HUES48 (cell line): ENCODE measurements at regions not wholly inside any gene's neighbourhood (a gene's known extent, or its start where the extent isn't known, plus 50 kb on each side); places are given as distances from the start of the nearest gene placed in this dataset.

Experiments used
- H3K27ac ChIP-seq: one replicate; pipeline ENCODE4 v1.7.0; 2013; ENCODE audit warnings: low read depth, low read length, inconsistent platforms
- H3K27me3 ChIP-seq: 2 replicates; pipeline ENCODE4 v1.6.1; 2013; ENCODE audit warnings: mild to moderate bottlenecking, low read length; ENCODE audit not compliant: control insufficient read depth, insufficient read depth
- H3K36me3 ChIP-seq: 2 replicates; pipeline ENCODE4 v1.6.1; 2013; ENCODE audit warnings: low read length; ENCODE audit not compliant: control insufficient read depth, insufficient read depth
- H3K4me1 ChIP-seq: 2 replicates; pipeline ENCODE4 v1.6.1; 2013; ENCODE audit warnings: mild to moderate bottlenecking, low read length; ENCODE audit not compliant: control insufficient read depth, insufficient read depth
- H3K4me3 ChIP-seq: 2 replicates; pipeline ENCODE4 v1.5.1; 2013; ENCODE audit warnings: mild to moderate bottlenecking, low read depth, low read length
- H3K9ac ChIP-seq: 2 replicates; pipeline ENCODE4 v1.6.1; 2013; ENCODE audit warnings: mild to moderate bottlenecking, low read depth, low read length, moderate library complexity
- H3K9me3 ChIP-seq: 2 replicates; pipeline ENCODE4 v1.6.1; 2013; ENCODE audit warnings: low read length; ENCODE audit not compliant: control insufficient read depth, insufficient read depth

GRCh38 chr11:119802670-119803069 lies 73.7 kb upstream of the NECTIN1 start:
- no peaks in the 10 kb centered on the region for H3K9me3 ChIP-seq
- H3K9ac ChIP-seq, result no peak overlapping the region
- peaks cover 25% of the 10 kb centered on the region for H3K27me3 ChIP-seq
- H3K4me3 ChIP-seq, result no peak overlapping the region
- H3K36me3 ChIP-seq, result no peaks in the 10 kb centered on the region
- H3K4me1 ChIP-seq, result peaks cover 3% of the 10 kb centered on the region
- no peak overlapping the region for H3K27ac ChIP-seq

GRCh38 chr11:119800619-119801018 lies 71.6 kb upstream of the NECTIN1 start:
- Histone ChIP-seq H3K9me3 (no peaks in the 10 kb centered on the region), H3K4me3 (no peak overlapping the region), H3K4me1 (peaks cover 24% of the 10 kb centered on the region), H3K9ac (no peak overlapping the region), H3K27me3 (peaks cover 44% of the 10 kb centered on the region), H3K27ac (no peak overlapping the region), H3K36me3 (no peaks in the 10 kb centered on the region)

- Histone ChIP-seq H3K27ac (no peak overlapping the region), H3K4me1 (peaks cover 28% of the 10 kb centered on the region), H3K4me3 (no peak overlapping the region), H3K9me3 (no peaks in the 10 kb centered on the region), H3K9ac (no peak overlapping the region), H3K36me3 (no peaks in the 10 kb centered on the region), H3K27me3 (peaks cover 48% of the 10 kb centered on the region)
Observed at GRCh38 chr11:119800171-119800570, 71.2 kb upstream of the NECTIN1 start.

- H3K36me3 ChIP-seq, result no peaks in the 10 kb centered on the region
- no peak overlapping the region for H3K9ac ChIP-seq
- H3K4me3 ChIP-seq, result no peak overlapping the region
- peaks cover 34% of the 10 kb centered on the region for H3K4me1 ChIP-seq
- H3K27me3 ChIP-seq, result peaks cover 64% of the 10 kb centered on the region
- H3K27ac ChIP-seq, result no peak overlapping the region
- no peaks in the 10 kb centered on the region for H3K9me3 ChIP-seq
Observed at GRCh38 chr11:119798656-119799055, 69.7 kb upstream of the NECTIN1 start.

GRCh38 chr11:119797736-119798135 lies 68.7 kb upstream of the NECTIN1 start:
- Histone ChIP-seq H3K4me3 (no peak overlapping the region), H3K27ac (no peak overlapping the region), H3K36me3 (no peaks in the 10 kb centered on the region), H3K4me1 (peaks cover 34% of the 10 kb centered on the region), H3K9ac (no peak overlapping the region), H3K27me3 (peaks cover 73% of the 10 kb centered on the region), H3K9me3 (no peaks in the 10 kb centered on the region)

DNA sequence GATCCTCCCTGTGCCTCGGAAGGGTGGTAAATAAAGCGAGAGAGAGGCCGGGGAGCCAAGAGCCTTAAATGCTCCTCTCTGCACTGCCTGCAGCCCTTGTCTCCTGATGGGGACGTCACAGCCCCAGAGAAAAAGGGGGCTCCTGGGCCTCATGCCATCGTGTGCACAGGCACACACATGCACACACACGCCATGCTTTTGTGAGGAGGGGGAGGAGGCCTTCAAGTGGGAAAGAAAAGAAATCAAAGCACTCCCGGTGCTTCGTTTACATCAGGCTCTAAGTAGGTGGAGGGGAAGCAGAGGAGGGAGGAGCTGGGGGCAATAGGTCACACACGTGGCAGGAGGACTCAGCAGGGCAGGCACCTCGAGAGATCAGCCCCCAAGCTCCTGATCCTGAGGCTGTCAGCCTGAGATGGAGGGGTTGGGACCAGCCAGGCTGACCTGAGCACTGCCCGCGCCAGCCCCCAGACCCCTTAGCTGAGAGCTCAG lies 68.2 kb upstream of the NECTIN1 start:
- Histone ChIP-seq H3K9ac (no peak overlapping the region), H3K27ac (peak overlapping the region; percentile 2), H3K4me1 (peaks cover 34% of the 10 kb centered on the region), H3K27me3 (peaks cover 76% of the 10 kb centered on the region), H3K9me3 (no peaks in the 10 kb centered on the region), H3K36me3 (no peaks in the 10 kb centered on the region), H3K4me3 (no peak overlapping the region)

DNA sequence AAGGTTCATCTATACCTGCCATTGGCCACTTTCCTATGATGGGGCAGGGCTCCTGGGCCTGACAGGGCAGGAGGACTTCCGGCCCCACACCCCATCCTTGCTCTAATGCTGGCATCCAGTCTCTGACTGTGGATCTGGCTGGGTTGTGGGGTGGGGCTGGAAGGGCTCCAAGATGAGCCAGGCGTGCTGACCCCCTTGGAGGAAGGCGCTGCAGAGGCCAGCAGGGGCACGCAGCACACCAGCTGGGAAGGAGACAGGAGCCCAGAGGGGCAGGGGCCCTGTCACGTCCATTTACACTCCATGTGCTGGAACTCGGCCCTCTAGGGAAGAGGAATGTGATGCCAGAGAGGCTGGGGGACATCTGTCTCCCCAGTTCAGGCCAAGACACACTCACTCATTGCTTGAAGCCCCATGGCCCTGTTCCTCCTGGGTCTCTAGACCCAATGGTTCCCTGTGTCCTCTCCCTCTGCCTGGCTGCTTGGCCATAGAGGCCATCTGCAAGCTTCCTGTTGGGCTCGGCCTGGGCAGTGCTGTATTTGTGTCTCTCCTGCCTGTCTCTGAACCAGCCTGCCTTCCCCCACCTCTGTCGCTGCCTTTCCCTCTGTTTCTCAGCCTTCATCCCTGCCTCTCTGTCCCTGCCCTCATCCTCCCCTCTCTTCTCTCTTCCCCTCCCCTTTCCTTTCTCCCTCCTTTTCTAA lies 67.5 kb upstream of the NECTIN1 start:
- Histone ChIP-seq H3K27ac (peak overlapping the region; percentile 2), H3K36me3 (no peaks in the 10 kb centered on the region), H3K27me3 (peaks cover 81% of the 10 kb centered on the region), H3K9me3 (no peaks in the 10 kb centered on the region), H3K4me1 (peaks cover 40% of the 10 kb centered on the region), H3K9ac (no peak overlapping the region), H3K4me3 (no peak overlapping the region)

DNA sequence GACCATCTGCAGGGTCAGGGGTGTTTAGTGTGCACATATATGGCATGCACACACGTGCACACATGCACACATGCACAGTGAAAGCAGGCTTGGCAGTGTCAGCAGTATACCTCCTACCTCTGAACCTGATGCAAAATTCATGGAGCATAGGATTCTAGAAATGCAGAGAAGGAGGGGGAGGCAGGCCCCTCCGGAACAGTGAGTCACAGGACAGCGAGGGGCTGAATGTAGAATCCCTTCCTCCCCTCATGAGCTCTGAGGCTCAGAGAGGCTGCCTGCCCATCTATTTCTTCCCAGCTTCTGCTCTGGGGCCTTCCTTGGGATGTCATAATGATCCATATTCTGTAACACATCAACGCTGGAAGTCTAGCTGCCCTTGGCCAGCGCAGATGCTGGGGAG lies 66.7 kb upstream of the NECTIN1 start:
- Histone ChIP-seq H3K27ac (peak overlapping the region; percentile 55), H3K9ac (no peak overlapping the region), H3K36me3 (no peaks in the 10 kb centered on the region), H3K27me3 (peaks cover 84% of the 10 kb centered on the region), H3K4me1 (peaks cover 48% of the 10 kb centered on the region), H3K4me3 (no peak overlapping the region), H3K9me3 (no peaks in the 10 kb centered on the region)

- H3K9ac ChIP-seq, result no peak overlapping the region
- H3K4me3 ChIP-seq, result peak overlapping the region; percentile 18; the same call in 1 of the 2 replicates
- H3K27me3 ChIP-seq, result peaks cover 85% of the 10 kb centered on the region
- no peaks in the 10 kb centered on the region for H3K9me3 ChIP-seq
- no peaks in the 10 kb centered on the region for H3K36me3 ChIP-seq
- H3K4me1 ChIP-seq, result peaks cover 49% of the 10 kb centered on the region
- peak overlapping the region; percentile 55 for H3K27ac ChIP-seq
Observed at GRCh38 chr11:119795231-119795630, 66.2 kb upstream of the NECTIN1 start.

GRCh38 chr11:119794756-119795155 lies 65.8 kb upstream of the NECTIN1 start:
- Histone ChIP-seq H3K9me3 (no peaks in the 10 kb centered on the region), H3K9ac (no peak overlapping the region), H3K4me3 (peak overlapping the region; percentile 18; the same call in 1 of the 2 replicates), H3K27me3 (peaks cover 87% of the 10 kb centered on the region), H3K36me3 (no peaks in the 10 kb centered on the region), H3K4me1 (peaks cover 49% of the 10 kb centered on the region), H3K27ac (no peak overlapping the region)

GRCh38 chr11:119794141-119794665 lies 65.2 kb upstream of the NECTIN1 start:
- no peaks in the 10 kb centered on the region for H3K36me3 ChIP-seq
- no peak overlapping the region for H3K9ac ChIP-seq
- no peak overlapping the region for H3K27ac ChIP-seq
- H3K4me3 ChIP-seq, result no peak overlapping the region
- no peaks in the 10 kb centered on the region for H3K9me3 ChIP-seq
- peaks cover 49% of the 10 kb centered on the region for H3K4me1 ChIP-seq
- peaks cover 91% of the 10 kb centered on the region for H3K27me3 ChIP-seq
